Endothelial cell of umbilical vein (primary cell): ENCODE measurements at regions not wholly inside any gene's neighbourhood (a gene's known extent, or its start where the extent isn't known, plus 50 kb on each side); places are given as distances from the start of the nearest gene placed in this dataset.

Experiments
- BruUV-seq: library from RNA; stranded (reverse); fragments of 400-500 nt; replicated peaks from 2 replicates; lab custom pipeline; 2021; lab: Mats Ljungman, UMichigan
- CTCF ChIA-PET: fragments of 300-600, 350-600 bp; sonication (Branson Sonifier 250); formaldehyde crosslinking; loops from one replicate; lab custom pipeline; 2021; ENCODE audit warnings: antibody characterized with exemption, inconsistent platforms; lab: Charles Lee
- POLR2A ChIA-PET: fragments of 300-600, 350-600 bp; sonication (Branson Sonifier 250); formaldehyde crosslinking; loops from one replicate; lab custom pipeline; 2021; ENCODE audit warnings: antibody characterized with exemption, inconsistent platforms; lab: Charles Lee
- DNase-seq: peaks from one replicate; pipeline ENCODE4 v3.0.0-alpha.2; 2011; ENCODE audit warnings: low read depth, low spot score
- FAIRE-seq: peaks from 2 replicates; lab custom pipeline; 2011; peaks lifted over from hg19 to GRCh38; lab: Jason Lieb, UNC
- H2AFZ ChIP-seq: 2 replicates; pipeline ENCODE4 v1.6.0; 2012; ENCODE audit warnings: low read depth, low read length, control low read depth, inconsistent platforms
- H3K27ac ChIP-seq: 2 replicates; pipeline ENCODE4 v1.5.1; 2011; ENCODE audit warnings: low read depth, mild to moderate bottlenecking, control low read depth, low read length, moderate library complexity; ENCODE audit not compliant: insufficient read depth
- H3K27me3 ChIP-seq, 2 experiments: 2 replicates each; pipeline versions ENCODE4 v1.6.0 to v1.6.1; 2011; ENCODE audit warnings: low read length in 2 of 2, mixed read lengths in 1 of 2; ENCODE audit not compliant: control insufficient read depth in 2 of 2, insufficient read depth in 2 of 2
- H3K36me3 ChIP-seq, 2 experiments: 2 replicates in 1 of 2; 3 replicates in 1 of 2; pipeline ENCODE4 v1.5.1; 2011; ENCODE audit warnings: low read length in 2 of 2, mild to moderate bottlenecking in 1 of 2, moderate library complexity in 1 of 2; ENCODE audit not compliant: control insufficient read depth in 2 of 2, insufficient read depth in 2 of 2; ENCODE audit errors: extremely low read depth in 1 of 2
- H3K4me1 ChIP-seq: 3 replicates; pipeline ENCODE4 v1.5.1; 2011; ENCODE audit warnings: mild to moderate bottlenecking, low read length; ENCODE audit not compliant: control insufficient read depth, insufficient read depth; ENCODE audit errors: extremely low read depth
- H3K4me2 ChIP-seq: 2 replicates; pipeline ENCODE4 v1.6.1; 2011; ENCODE audit warnings: low read length, control low read depth, mixed read lengths; ENCODE audit not compliant: insufficient read depth
- H3K4me3 ChIP-seq, 3 experiments: fragments of 200-600 bp in 1 of 3; sonication (generic), shearing (Covaris generic) in 1 of 3; replicated peaks in 1 of 3; 2 replicates each; pipeline ENCODE4 v1.5.1; 2011 to 2016; ENCODE audit warnings: control low read depth in 3 of 3, low read length in 3 of 3, mild to moderate bottlenecking in 2 of 3, inconsistent platforms in 1 of 3, low read depth in 1 of 3, moderate library complexity in 1 of 3; ENCODE audit not compliant: insufficient read depth in 1 of 3
- H3K79me2 ChIP-seq: 2 replicates; pipeline ENCODE4 v1.6.0; 2012; ENCODE audit warnings: low read length, inconsistent platforms; ENCODE audit not compliant: control insufficient read depth, insufficient read depth
- H3K9ac ChIP-seq: replicated peaks from 2 replicates; pipeline ENCODE3; 2011; ENCODE audit warnings: low read length, control low read depth; ENCODE audit not compliant: insufficient read depth; ENCODE audit errors: extremely low read depth
- H3K9me1 ChIP-seq: replicated peaks from 3 replicates; pipeline ENCODE4 v1.6.0; 2011; ENCODE audit warnings: mild to moderate bottlenecking, low read length; ENCODE audit not compliant: control insufficient read depth, insufficient read depth; ENCODE audit errors: extremely low read depth
- H3K9me3 ChIP-seq: replicated peaks from 2 replicates; pipeline ENCODE4 v1.5.1; 2012; ENCODE audit warnings: low read length, inconsistent platforms; ENCODE audit not compliant: control insufficient read depth, insufficient read depth
- H4K20me1 ChIP-seq: replicated peaks from 2 replicates; pipeline ENCODE3; 2011; ENCODE audit warnings: mild to moderate bottlenecking, low read length; ENCODE audit not compliant: control insufficient read depth, insufficient read depth; ENCODE audit errors: extremely low read depth
- CTCF ChIP-seq, 2 donors: IDR thresholded peaks; 1 replicate in 1 of 2; 2 replicates in 1 of 2; pipeline ENCODE4 v1.5.1; 2011; ENCODE audit warnings: low read length in 2 of 2, mild to moderate bottlenecking in 2 of 2, moderate library complexity in 2 of 2, control low read depth in 1 of 2, inconsistent platforms in 1 of 2, low read depth in 1 of 2; ENCODE audit not compliant: insufficient read depth in 1 of 2; ENCODE audit errors: extremely low read depth in 1 of 2
- EZH2 ChIP-seq: IDR thresholded peaks from 2 replicates; pipeline ENCODE4 v1.6.1; 2012; ENCODE audit warnings: borderline replicate concordance, low read depth, mild to moderate bottlenecking, moderate library complexity, low read length, inconsistent platforms; ENCODE audit not compliant: severe bottlenecking
- FOS ChIP-seq: IDR thresholded peaks from 2 replicates; pipeline ENCODE4 v1.6.1; 2011; ENCODE audit warnings: mild to moderate bottlenecking, low read length, moderate library complexity, borderline replicate concordance; ENCODE audit not compliant: insufficient read depth
- GATA2 ChIP-seq: IDR thresholded peaks from 2 replicates; pipeline ENCODE4 v1.7.0; 2011; ENCODE audit warnings: low read depth, mild to moderate bottlenecking, moderate library complexity, mixed read lengths, low read length; ENCODE audit not compliant: insufficient read length, insufficient read depth
- JUN ChIP-seq: IDR thresholded peaks from 2 replicates; pipeline ENCODE4 v1.6.1; 2011; ENCODE audit warnings: borderline replicate concordance, low read depth; ENCODE audit not compliant: insufficient read length, insufficient read depth
- MYC ChIP-seq: IDR thresholded peaks from one replicate; pipeline ENCODE4 v1.6.1; 2011; ENCODE audit warnings: mild to moderate bottlenecking, low read depth, low read length
- POLR2A ChIP-seq: IDR thresholded peaks from 2 replicates; pipeline ENCODE4 v1.6.1; 2012; ENCODE audit warnings: low read depth, mild to moderate bottlenecking, control low read depth, low read length
- POLR2AphosphoS5 ChIP-seq: IDR thresholded peaks from 2 replicates; pipeline ENCODE4 v1.6.1; 2012; ENCODE audit warnings: low read depth, mild to moderate bottlenecking, control low read depth, low read length, moderate library complexity; ENCODE audit not compliant: insufficient read depth
- dilution Hi-C: fragments of 300-500 bp; cut with MboI; formaldehyde crosslinking; loops from one replicate; pipeline ENCODE4 v1.15.0; 2019; ENCODE audit warnings: low sequenced_read_pairs; ENCODE audit not compliant: extremely low pct_ligation_motif_present
- intact Hi-C: fragments of 100-400 bp; cut with micrococcal nuclease; formaldehyde crosslinking; loops from one replicate; pipeline ENCODE4 v1.10.0; 2022
- TF ChIP-seq, protein P1 (sequence below): IDR thresholded peaks from 2 replicates; pipeline ENCODE4 v1.6.1; 2011; ENCODE audit not compliant: insufficient read depth, insufficient read length

DNA sequence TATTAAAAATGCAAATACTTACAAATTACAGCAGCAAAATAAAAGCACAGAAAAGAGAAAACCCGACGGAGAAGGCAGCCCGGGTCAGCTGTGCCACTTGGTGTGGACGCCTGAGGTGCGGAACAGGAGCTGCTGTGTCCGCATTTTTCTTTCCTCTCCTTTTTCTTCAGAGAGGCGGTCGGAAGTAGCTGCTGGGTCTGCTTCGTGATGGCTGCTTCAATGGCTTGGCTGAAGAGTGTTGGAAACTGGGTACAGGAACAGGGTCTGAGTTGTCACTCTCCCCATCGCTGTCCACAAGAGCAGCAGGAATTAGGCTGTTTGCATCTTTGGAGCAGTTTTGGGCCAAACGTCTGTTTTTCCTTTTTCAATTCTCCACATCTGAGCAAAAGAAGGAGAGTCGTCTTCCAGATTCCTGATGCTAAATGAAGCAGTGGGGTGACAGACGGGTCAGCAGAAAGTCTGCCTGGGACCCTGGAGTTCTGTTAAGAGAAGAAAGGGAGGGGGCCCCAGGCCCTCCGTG, 53.5 kb upstream of the ARL8B start:
- no peaks in the 10 kb centered on the region for H4K20me1 ChIP-seq
- H3K9me1 ChIP-seq: no peaks in the 10 kb centered on the region
- no peak overlapping the region for H3K4me3 ChIP-seq
- H3K9me3 ChIP-seq: no peaks in the 10 kb centered on the region
- no peak overlapping the region for H3K4me2 ChIP-seq
- H3K9ac ChIP-seq: no peak overlapping the region
- no peaks in the 10 kb centered on the region for H3K79me2 ChIP-seq
- no peak overlapping the region for H2AFZ ChIP-seq
- H3K27me3 ChIP-seq: peaks cover 6 to 8% of the 10 kb centered on the region in 2 experiments
- no peak for FAIRE-seq
- dilution Hi-C loops: no loop called here
- TF ChIP-seq, protein P1, sequence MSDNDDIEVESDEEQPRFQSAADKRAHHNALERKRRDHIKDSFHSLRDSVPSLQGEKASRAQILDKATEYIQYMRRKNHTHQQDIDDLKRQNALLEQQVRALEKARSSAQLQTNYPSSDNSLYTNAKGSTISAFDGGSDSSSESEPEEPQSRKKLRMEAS: no peak
- TF ChIP-seq FOS: no peak
- TF ChIP-seq JUN: no peak
- TF ChIP-seq EZH2: no peak
- TF ChIP-seq POLR2AphosphoS5: no peak
- TF ChIP-seq POLR2A: no peak
- no peak for TF ChIP-seq MYC
- no peak for TF ChIP-seq GATA2
- no peak for TF ChIP-seq CTCF (IDR thresholded peaks at IDR 0.05; ENCODE audit: extremely low read depth in 1 of 2, insufficient read depth in 1 of 2, low read depth in 1 of 2, low read length in 2 of 2)
- DNase-seq: no peak
- intact Hi-C loops: no loop called here
- BruUV-seq: no TSS peak
- no peaks in the 10 kb centered on the region for H3K36me3 ChIP-seq
- no peak overlapping the region for H3K27ac ChIP-seq
- CTCF ChIA-PET: no interaction called here
- no peaks in the 10 kb centered on the region for H3K4me1 ChIP-seq
- POLR2A ChIA-PET: no interaction called here
